HG03558 (cell line): ENCODE measurements at regions not wholly inside any gene's neighbourhood (a gene's known extent, or its start where the extent isn't known, plus 50 kb on each side); places are given as distances from the start of the nearest gene placed in this dataset.

Experiments used
- ATAC-seq: cut with Tn5 transposase; IDR thresholded peaks from one replicate; pipeline ENCODE4 v1.9.1; 2021; ENCODE audit warnings: moderate number of reproducible peaks; ENCODE audit not compliant: unreplicated experiment; ENCODE audit errors: extremely low read depth

DNA sequence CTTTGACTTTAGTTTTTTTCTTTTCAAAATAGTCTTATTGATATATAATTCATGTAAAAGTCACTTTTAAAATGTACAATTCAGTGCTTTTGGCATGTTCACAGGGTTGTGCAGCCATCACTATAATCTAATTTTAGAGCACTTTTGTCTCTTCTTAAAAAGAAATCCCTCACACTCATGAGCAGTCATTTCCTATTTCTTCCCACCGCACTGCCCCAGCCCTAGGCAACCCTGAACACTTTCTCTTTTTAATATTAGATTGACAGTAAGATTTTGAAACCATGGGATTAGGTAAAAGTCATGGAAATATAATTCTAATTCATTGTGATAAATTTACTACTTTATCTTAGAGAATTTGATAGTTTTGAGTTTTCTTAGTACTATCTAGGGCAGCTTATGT lies 309.4 kb downstream of the UTRN start:
- no peak for ATAC-seq

DNA sequence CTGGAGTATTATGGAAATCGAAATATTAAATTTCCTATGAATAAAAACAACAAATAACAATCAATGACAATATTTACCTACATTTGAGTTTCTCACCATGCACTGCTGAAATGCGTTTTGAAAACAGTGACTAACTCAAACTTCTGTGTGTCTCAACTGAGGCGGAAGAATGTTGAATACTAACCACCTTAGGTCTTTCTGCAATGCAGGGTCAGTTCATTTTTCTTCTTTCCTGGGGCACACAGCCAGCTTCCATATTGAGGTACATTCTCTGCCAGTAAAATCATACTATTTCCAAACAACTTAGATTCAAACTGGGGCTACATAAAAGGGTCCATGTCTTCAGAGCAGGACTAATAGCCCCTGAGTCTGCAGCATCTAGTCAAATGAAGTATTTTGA lies 310.1 kb downstream of the UTRN start:
- no peak for ATAC-seq

DNA sequence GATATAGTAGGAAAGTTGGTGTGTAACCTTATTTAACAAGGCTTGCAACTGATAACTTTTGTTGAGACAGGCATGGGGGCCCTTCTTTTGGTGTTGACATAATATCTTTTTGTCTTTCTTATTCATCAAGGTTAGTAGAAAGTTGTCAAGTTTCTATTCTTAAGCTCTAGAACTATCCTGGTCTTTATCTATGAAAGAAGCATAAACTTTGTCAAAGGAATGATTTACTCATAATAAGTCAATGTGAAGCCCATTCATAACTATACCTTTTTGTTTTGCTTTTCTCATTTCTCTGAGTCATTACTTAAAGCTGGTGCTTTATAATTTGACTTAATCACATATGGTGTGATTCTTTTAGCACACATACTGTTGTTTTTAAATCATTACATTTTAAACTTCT lies 312.4 kb downstream of the UTRN start:
- no peak for ATAC-seq

DNA sequence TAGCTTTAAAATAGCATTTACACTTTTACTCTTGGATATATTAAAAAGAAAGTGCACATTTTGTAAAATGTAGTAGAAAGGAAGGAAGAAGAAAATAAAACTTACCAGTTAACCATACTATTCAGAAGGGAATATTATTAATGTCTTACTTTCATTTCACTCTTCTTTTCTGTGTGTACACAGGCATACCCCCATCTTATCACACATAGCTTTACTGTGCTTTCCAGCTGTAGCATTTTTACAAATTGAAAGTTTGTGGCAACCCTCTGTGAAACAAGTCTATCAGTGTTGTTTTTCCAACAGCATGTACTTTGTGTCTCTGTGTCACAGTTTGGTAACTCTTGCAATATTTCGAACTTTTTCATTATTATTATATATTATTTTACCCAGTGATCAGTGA lies 314.5 kb downstream of the UTRN start:
- no peak for ATAC-seq

- ATAC-seq = no peak
These were observed 316.1 kb downstream of the UTRN start for GRCh38 chr6:144601221-144601620.

- no peak for ATAC-seq
These were observed 317.5 kb downstream of the UTRN start for GRCh38 chr6:144602523-144603180.

GRCh38 chr6:144606083-144606482 lies 320.9 kb downstream of the UTRN start:
- no peak for ATAC-seq

DNA sequence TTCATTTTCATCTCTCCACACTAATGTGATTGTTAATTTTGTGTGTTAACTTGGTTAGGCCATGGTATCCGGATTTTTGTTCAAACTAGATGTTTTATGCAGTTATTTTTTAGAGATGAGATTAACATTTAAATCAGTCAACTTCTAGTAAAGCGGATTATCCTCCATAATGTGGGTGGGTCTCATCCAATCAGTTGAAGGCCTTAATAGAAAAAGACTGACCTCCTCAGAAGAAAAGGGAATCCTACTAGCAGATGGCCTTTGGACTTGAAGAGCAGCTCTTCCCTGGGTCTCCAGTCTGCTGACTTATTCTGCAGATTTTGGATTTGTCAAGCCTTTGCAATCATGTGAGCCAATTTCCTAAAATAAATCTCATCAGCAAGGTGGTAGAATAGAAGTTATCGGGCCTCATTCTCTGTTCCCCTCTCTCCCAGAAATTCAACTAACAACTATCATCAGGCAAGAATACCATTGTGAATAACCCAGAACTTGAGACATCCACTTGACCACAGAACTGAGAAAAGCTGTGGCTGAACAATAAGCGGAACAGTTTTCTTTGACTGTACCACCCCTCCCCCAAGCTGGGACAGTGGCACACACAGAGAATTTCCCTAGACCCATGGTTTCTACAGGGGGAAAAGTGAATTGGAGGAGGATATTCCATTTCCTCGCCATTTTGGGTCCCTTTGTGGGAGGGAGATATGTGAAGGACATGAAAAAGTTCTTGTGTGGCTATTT lies 323.0 kb downstream of the UTRN start:
- ATAC-seq = no peak

GRCh38 chr6:144612811-144613210 lies 327.7 kb downstream of the UTRN start:
- no peak for ATAC-seq

- peak; percentile 49 for ATAC-seq
These were observed 328.7 kb downstream of the UTRN start for GRCh38 chr6:144613859-144614258.

GRCh38 chr6:144615870-144616269 lies 330.7 kb downstream of the UTRN start:
- no peak for ATAC-seq

DNA sequence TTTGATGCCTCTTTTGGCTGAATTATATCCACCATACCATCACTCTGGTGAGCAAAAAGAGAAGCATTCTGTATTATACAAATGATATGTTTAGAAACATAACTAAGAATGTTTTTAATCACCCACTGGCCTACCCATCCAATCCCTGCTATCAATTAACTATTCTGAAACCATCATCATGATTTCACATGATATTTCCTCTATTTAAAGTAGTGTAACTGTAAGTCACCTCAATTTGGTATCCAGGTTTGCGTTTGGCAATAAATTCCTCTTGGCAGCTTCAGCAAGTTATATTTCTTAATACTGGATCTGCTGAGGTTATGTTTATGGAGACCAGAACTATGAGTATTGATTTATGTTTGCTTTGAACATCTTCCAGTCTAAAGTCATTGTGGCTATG lies 332.1 kb downstream of the UTRN start:
- no peak for ATAC-seq

GRCh38 chr6:144617708-144618107 lies 332.6 kb downstream of the UTRN start:
- ATAC-seq = no peak

DNA sequence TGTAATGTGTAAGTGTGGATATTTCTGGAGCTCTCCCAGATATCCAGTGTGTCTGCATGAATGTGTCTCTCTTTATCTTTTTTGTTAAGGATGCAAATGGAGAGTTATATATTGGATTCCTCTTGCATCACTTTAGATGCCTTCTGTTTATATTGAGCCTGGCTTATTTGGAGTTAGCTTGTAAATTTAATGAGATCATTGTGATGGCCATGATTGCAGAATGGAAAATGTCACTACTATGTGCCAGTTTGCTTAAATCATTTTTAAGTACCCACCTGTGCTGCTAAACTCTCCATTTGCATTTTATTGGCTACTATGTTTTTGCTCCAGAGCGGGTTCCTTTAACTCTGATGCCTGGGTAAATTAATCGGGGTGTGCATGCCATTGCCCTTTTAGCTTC lies 334.8 kb downstream of the UTRN start:
- no peak for ATAC-seq

GRCh38 chr6:144621332-144621731 lies 336.2 kb downstream of the UTRN start:
- ATAC-seq = no peak

DNA sequence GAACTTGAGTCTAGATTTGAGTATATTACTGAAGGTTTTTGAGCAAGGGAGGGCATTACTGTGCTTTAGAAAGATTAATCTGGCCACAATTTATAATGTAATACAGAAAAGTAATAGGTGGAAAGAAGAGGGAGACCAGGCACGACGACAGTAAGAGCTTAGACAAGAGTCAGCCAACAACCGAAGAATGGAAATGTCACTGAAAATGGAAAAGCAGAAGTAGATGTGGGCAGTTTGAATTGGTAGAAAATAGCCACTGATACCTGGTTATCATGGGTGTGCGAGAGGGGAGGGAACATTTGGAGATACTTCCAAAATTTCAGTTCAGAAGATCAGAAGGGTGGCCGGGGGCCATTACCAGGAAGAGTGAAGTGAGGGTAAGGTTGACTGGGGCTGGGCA lies 339.1 kb downstream of the UTRN start:
- ATAC-seq = no peak

DNA sequence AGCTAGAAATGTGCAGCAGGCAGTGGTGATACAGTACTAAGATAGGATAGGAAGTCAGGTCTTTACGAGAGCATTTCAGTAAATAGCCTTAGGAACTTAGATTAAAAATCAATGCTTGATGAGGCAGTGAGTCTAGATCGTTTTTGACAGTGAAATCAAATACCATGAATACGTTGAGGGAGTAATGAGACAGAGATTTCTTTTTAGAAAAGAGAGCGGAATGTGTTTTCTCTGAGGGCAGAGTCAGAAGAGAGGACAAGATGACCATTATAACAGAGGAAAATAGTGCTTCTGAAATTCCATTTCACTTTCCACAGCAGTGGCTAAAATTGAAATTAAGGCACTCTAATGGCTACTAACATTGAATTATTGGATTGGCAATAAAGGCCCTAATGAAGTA lies 339.6 kb downstream of the UTRN start:
- ATAC-seq = no peak

DNA sequence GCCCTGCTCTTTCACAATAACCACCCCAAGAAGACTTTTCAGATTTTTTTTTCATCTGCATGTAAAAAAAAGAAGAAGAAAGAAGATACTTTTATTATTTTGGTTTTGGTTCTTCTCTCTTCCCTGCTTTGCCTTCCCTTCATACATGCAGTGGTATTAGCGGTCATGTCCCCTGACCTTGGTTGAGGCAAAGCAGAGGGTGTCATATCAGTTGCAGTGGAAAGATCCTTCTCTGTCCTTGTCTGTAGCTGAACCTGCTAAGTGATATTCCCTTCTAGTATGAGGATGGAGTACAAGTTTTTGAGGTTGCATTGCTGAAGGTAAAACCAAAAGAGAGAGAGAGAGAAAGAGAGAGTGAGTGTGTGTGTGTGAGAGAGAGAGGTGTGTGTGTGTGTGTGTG lies 345.7 kb downstream of the UTRN start:
- no peak for ATAC-seq

- ATAC-seq = no peak
These were observed 347.1 kb downstream of the UTRN start for GRCh38 chr6:144632266-144632665.

- ATAC-seq = no peak
These were observed 348.8 kb downstream of the UTRN start for GRCh38 chr6:144633886-144634285.

- no peak for ATAC-seq
These were observed 349.2 kb downstream of the UTRN start for GRCh38 chr6:144634371-144634770.

- no peak for ATAC-seq
These were observed 349.9 kb downstream of the UTRN start for GRCh38 chr6:144635051-144635450.
